ENCODE measurements at regions not wholly inside any gene's neighbourhood (a gene's known extent, or its start where the extent isn't known, plus 50 kb on each side); places are given as distances from the start of the nearest gene placed in this dataset.

DNA sequence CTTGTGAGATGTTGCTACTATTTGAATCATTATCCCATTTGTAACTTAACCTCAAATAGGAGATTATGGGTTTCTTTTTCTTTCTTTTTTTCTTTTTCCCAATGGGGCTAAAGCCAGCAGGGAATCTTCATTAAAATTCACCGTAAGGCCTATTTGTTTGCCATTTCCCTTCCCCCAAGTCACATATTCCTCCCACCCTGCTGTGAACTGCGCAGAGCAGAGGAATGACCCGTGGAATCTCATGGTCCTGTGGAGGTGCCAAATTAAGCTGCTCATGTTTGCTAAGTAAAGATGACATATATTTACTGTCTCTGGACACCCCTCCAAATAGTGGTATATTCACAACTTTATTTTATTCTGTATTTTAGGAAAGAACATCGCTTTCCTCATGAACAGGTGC is 699.3 kb downstream of the RNF144B start:
- no peak overlapping the region for H3K4me2 ChIP-seq (ENCODE audit: low read depth, low read length, poor library complexity, severe bottlenecking)
- no peaks in the 10 kb centered on the region for H3K36me3 ChIP-seq (ENCODE audit: insufficient read depth, low read length)
- no peak overlapping the region for H2AFZ ChIP-seq (ENCODE audit: low read length)
- no peak overlapping the region for H3K27ac ChIP-seq (ENCODE audit: low read length)
- no peaks in the 10 kb centered on the region for H3K27me3 ChIP-seq (ENCODE audit: low read length)
- no peak overlapping the region for H3K4me3 ChIP-seq (ENCODE audit: low read length)
- H3K9ac ChIP-seq (ENCODE audit: low read length): no peak overlapping the region
- H3K79me2 ChIP-seq (ENCODE audit: low read length): no peaks in the 10 kb centered on the region
- no peak for DNase-seq
- H4K20me1 ChIP-seq (ENCODE audit: insufficient read depth, low read depth, low read length): no peaks in the 10 kb centered on the region
- no peaks in the 10 kb centered on the region for H3K9me3 ChIP-seq (ENCODE audit: low read length)
- H3K4me1 ChIP-seq (ENCODE audit: low read length): no peaks in the 10 kb centered on the region
- H3K9me2 ChIP-seq (replicated peaks; ENCODE audit: insufficient read depth, low read length): no peaks in the 10 kb centered on the region

DNA sequence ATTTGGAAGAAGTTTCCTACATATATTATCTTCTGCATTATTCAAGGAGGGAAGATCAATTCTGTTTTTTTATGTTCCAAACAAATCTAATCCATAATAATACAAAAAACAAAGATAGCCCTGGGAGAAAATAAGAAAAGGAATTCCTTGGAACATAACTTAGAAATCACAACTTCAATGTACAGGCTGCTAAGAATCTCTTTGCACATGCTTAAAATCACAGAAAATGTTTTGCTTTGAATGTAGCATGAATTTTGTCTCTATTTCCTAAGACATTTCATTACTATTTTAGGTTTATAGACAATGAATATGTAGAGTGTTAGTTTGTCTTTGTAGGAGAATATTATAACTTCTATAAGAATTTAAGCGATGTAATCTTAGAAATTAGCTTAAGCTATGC is 700.1 kb downstream of the RNF144B start:
- no peak for DNase-seq
- Histone ChIP-seq H3K79me2 (ENCODE audit: low read length) (no peaks in the 10 kb centered on the region), H3K4me2 (ENCODE audit: low read depth, low read length, poor library complexity, severe bottlenecking) (no peak overlapping the region), H3K27me3 (ENCODE audit: low read length) (no peaks in the 10 kb centered on the region), H2AFZ (ENCODE audit: low read length) (no peak overlapping the region), H3K9ac (ENCODE audit: low read length) (no peak overlapping the region), H4K20me1 (ENCODE audit: insufficient read depth, low read depth, low read length) (no peaks in the 10 kb centered on the region), H3K4me3 (ENCODE audit: low read length) (no peak overlapping the region), H3K4me1 (ENCODE audit: low read length) (no peaks in the 10 kb centered on the region), H3K36me3 (ENCODE audit: insufficient read depth, low read length) (no peaks in the 10 kb centered on the region), H3K9me3 (ENCODE audit: low read length) (no peaks in the 10 kb centered on the region), H3K9me2 (replicated peaks; ENCODE audit: insufficient read depth, low read length) (no peaks in the 10 kb centered on the region), H3K27ac (ENCODE audit: low read length) (no peak overlapping the region)

DNA sequence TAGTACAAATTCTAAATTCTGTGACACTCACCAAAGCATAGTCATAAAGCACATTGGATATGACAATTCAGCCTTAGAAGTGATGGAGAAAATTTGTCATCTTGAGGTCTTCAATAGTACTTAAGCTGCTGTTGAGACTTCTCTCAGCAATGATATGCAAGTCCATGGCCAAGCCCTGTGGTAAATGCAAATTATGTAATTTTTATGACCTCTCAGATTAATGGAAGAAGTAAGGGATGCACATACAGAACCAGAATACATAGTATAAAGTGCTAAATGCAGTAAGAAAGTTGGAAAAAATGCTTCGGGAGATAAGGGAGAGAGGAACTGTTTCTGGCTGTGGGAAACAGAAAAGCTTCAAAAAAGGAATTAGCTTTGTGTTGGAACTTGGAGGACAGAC is 700.7 kb downstream of the RNF144B start:
- H3K9me2 ChIP-seq (replicated peaks; ENCODE audit: insufficient read depth, low read length): no peaks in the 10 kb centered on the region
- no peaks in the 10 kb centered on the region for H3K79me2 ChIP-seq (ENCODE audit: low read length)
- no peak overlapping the region for H3K4me3 ChIP-seq (ENCODE audit: low read length)
- no peaks in the 10 kb centered on the region for H3K27me3 ChIP-seq (ENCODE audit: low read length)
- no peaks in the 10 kb centered on the region for H3K36me3 ChIP-seq (ENCODE audit: insufficient read depth, low read length)
- no peaks in the 10 kb centered on the region for H3K4me1 ChIP-seq (ENCODE audit: low read length)
- H3K4me2 ChIP-seq (ENCODE audit: low read depth, low read length, poor library complexity, severe bottlenecking): no peak overlapping the region
- H3K27ac ChIP-seq (ENCODE audit: low read length): no peak overlapping the region
- no peaks in the 10 kb centered on the region for H3K9me3 ChIP-seq (ENCODE audit: low read length)
- H4K20me1 ChIP-seq (ENCODE audit: insufficient read depth, low read depth, low read length): no peaks in the 10 kb centered on the region
- no peak for DNase-seq
- H2AFZ ChIP-seq (ENCODE audit: low read length): no peak overlapping the region
- no peak overlapping the region for H3K9ac ChIP-seq (ENCODE audit: low read length)

GRCh38 chr6:19100752-19101151 is 713.6 kb downstream of the RNF144B start:
- no peaks in the 10 kb centered on the region for H3K9me2 ChIP-seq (replicated peaks; ENCODE audit: insufficient read depth, low read length)
- no peaks in the 10 kb centered on the region for H4K20me1 ChIP-seq (ENCODE audit: insufficient read depth, low read depth, low read length)
- H3K4me3 ChIP-seq (ENCODE audit: low read length): no peak overlapping the region
- no peak overlapping the region for H2AFZ ChIP-seq (ENCODE audit: low read length)
- H3K9ac ChIP-seq (ENCODE audit: low read length): no peak overlapping the region
- H3K79me2 ChIP-seq (ENCODE audit: low read length): no peaks in the 10 kb centered on the region
- H3K4me2 ChIP-seq (ENCODE audit: low read depth, low read length, poor library complexity, severe bottlenecking): no peak overlapping the region
- H3K4me1 ChIP-seq (ENCODE audit: low read length): no peaks in the 10 kb centered on the region
- no peak overlapping the region for H3K27ac ChIP-seq (ENCODE audit: low read length)
- no peaks in the 10 kb centered on the region for H3K27me3 ChIP-seq (ENCODE audit: low read length)
- H3K9me3 ChIP-seq (ENCODE audit: low read length): peaks cover 3% of the 10 kb centered on the region
- H3K36me3 ChIP-seq (ENCODE audit: insufficient read depth, low read length): no peaks in the 10 kb centered on the region
- no peak for DNase-seq

GRCh38 chr6:19102936-19103335 is 715.8 kb downstream of the RNF144B start:
- H3K9ac ChIP-seq (ENCODE audit: low read length): no peak overlapping the region
- H3K27me3 ChIP-seq (ENCODE audit: low read length): no peaks in the 10 kb centered on the region
- H3K4me2 ChIP-seq (ENCODE audit: low read depth, low read length, poor library complexity, severe bottlenecking): no peak overlapping the region
- DNase-seq: no peak
- H3K4me3 ChIP-seq (ENCODE audit: low read length): no peak overlapping the region
- no peaks in the 10 kb centered on the region for H4K20me1 ChIP-seq (ENCODE audit: insufficient read depth, low read depth, low read length)
- peaks cover 3% of the 10 kb centered on the region for H3K9me3 ChIP-seq (ENCODE audit: low read length)
- no peaks in the 10 kb centered on the region for H3K36me3 ChIP-seq (ENCODE audit: insufficient read depth, low read length)
- H3K79me2 ChIP-seq (ENCODE audit: low read length): no peaks in the 10 kb centered on the region
- no peak overlapping the region for H3K27ac ChIP-seq (ENCODE audit: low read length)
- H3K4me1 ChIP-seq (ENCODE audit: low read length): no peaks in the 10 kb centered on the region
- H2AFZ ChIP-seq (ENCODE audit: low read length): no peak overlapping the region
- no peaks in the 10 kb centered on the region for H3K9me2 ChIP-seq (replicated peaks; ENCODE audit: insufficient read depth, low read length)

- Histone ChIP-seq H3K79me2 (ENCODE audit: low read length) (no peaks in the 10 kb centered on the region), H2AFZ (ENCODE audit: low read length) (no peak overlapping the region), H3K27ac (ENCODE audit: low read length) (no peak overlapping the region)
These were observed 720.3 kb downstream of the RNF144B start for GRCh38 chr6:19107468-19107867.

GRCh38 chr6:19121521-19121920 is 715.6 kb upstream of the ID4 start:
- Histone ChIP-seq H3K4me3 (ENCODE audit: low read length) (no peak overlapping the region), H3K9me2 (replicated peaks; ENCODE audit: insufficient read depth, low read length) (no peaks in the 10 kb centered on the region), H3K27ac (ENCODE audit: low read length) (no peak overlapping the region), H3K4me2 (ENCODE audit: low read depth, low read length, poor library complexity, severe bottlenecking) (no peak overlapping the region), H3K9me3 (ENCODE audit: low read length) (peaks cover 2% of the 10 kb centered on the region; the same call in 1 of the 2 replicates), H3K4me1 (ENCODE audit: low read length) (no peaks in the 10 kb centered on the region), H3K79me2 (ENCODE audit: low read length) (no peaks in the 10 kb centered on the region), H3K36me3 (ENCODE audit: insufficient read depth, low read length) (no peaks in the 10 kb centered on the region), H4K20me1 (ENCODE audit: insufficient read depth, low read depth, low read length) (no peaks in the 10 kb centered on the region), H3K9ac (ENCODE audit: low read length) (no peak overlapping the region), H2AFZ (ENCODE audit: low read length) (no peak overlapping the region), H3K27me3 (ENCODE audit: low read length) (no peaks in the 10 kb centered on the region)
- DNase-seq: no peak

More at GRCh38 chr6:19107468-19107867, 720.3 kb downstream of the RNF144B start:
- no peak overlapping the region for H3K4me3 ChIP-seq (ENCODE audit: low read length)
- no peaks in the 10 kb centered on the region for H3K9me2 ChIP-seq (replicated peaks; ENCODE audit: insufficient read depth, low read length)
- H3K4me2 ChIP-seq (ENCODE audit: low read depth, low read length, poor library complexity, severe bottlenecking): no peak overlapping the region
- DNase-seq: no peak
- H3K9ac ChIP-seq (ENCODE audit: low read length): no peak overlapping the region
- no peaks in the 10 kb centered on the region for H3K27me3 ChIP-seq (ENCODE audit: low read length)
- H4K20me1 ChIP-seq (ENCODE audit: insufficient read depth, low read depth, low read length): no peaks in the 10 kb centered on the region
- H3K36me3 ChIP-seq (ENCODE audit: insufficient read depth, low read length): no peaks in the 10 kb centered on the region
- H3K4me1 ChIP-seq (ENCODE audit: low read length): no peaks in the 10 kb centered on the region
- H3K9me3 ChIP-seq (ENCODE audit: low read length): peaks cover 3% of the 10 kb centered on the region; the same call in 1 of the 2 replicates

DNA sequence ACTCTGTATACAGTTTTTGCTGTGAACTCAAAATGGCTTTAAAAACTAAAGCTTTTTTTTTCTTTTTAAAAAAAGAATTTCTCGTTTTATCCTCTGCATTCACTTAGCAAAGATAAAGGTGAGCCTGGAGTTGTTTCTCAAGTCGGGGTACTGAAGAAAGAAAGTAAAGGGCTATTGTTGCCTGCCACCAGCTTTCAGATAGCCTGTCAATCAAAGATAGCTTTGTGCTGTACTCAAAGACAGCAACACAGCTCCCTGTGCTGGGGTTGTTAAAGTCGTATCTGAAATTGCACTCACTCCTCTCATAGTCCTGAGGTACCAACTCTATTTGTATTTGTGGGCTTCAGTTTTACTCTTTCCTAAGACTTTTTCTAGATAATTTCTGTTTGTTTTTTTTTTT is 710.1 kb upstream of the ID4 start:
- Histone ChIP-seq H3K79me2 (ENCODE audit: low read length) (no peaks in the 10 kb centered on the region), H4K20me1 (ENCODE audit: insufficient read depth, low read depth, low read length) (no peaks in the 10 kb centered on the region), H3K9me3 (ENCODE audit: low read length) (no peaks in the 10 kb centered on the region; the same call in 1 of the 2 replicates), H3K27me3 (ENCODE audit: low read length) (no peaks in the 10 kb centered on the region), H2AFZ (ENCODE audit: low read length) (no peak overlapping the region), H3K4me3 (ENCODE audit: low read length) (no peak overlapping the region), H3K4me1 (ENCODE audit: low read length) (no peaks in the 10 kb centered on the region), H3K9ac (ENCODE audit: low read length) (no peak overlapping the region), H3K9me2 (replicated peaks; ENCODE audit: insufficient read depth, low read length) (no peaks in the 10 kb centered on the region), H3K4me2 (ENCODE audit: low read depth, low read length, poor library complexity, severe bottlenecking) (no peak overlapping the region), H3K27ac (ENCODE audit: low read length) (no peak overlapping the region), H3K36me3 (ENCODE audit: insufficient read depth, low read length) (no peaks in the 10 kb centered on the region)
- no peak for DNase-seq

- Histone ChIP-seq H3K4me1 (ENCODE audit: low read length) (no peaks in the 10 kb centered on the region), H3K27ac (ENCODE audit: low read length) (no peak overlapping the region), H3K9ac (ENCODE audit: low read length) (no peak overlapping the region), H3K9me3 (ENCODE audit: low read length) (no peaks in the 10 kb centered on the region), H3K4me3 (ENCODE audit: low read length) (no peak overlapping the region), H2AFZ (ENCODE audit: low read length) (no peak overlapping the region), H3K36me3 (ENCODE audit: insufficient read depth, low read length) (no peaks in the 10 kb centered on the region), H3K4me2 (ENCODE audit: low read depth, low read length, poor library complexity, severe bottlenecking) (no peak overlapping the region), H3K9me2 (replicated peaks; ENCODE audit: insufficient read depth, low read length) (no peaks in the 10 kb centered on the region), H4K20me1 (ENCODE audit: insufficient read depth, low read depth, low read length) (no peaks in the 10 kb centered on the region), H3K27me3 (ENCODE audit: low read length) (no peaks in the 10 kb centered on the region), H3K79me2 (ENCODE audit: low read length) (no peaks in the 10 kb centered on the region)
- DNase-seq: no peak
These were observed 708.5 kb upstream of the ID4 start for GRCh38 chr6:19128701-19129100.
